H9 (cell line): ENCODE measurements at regions not wholly inside any gene's neighbourhood (a gene's known extent, or its start where the extent isn't known, plus 50 kb on each side); places are given as distances from the start of the nearest gene placed in this dataset.

Experiments used
- DNase-seq: peaks from one replicate; pipeline ENCODE4 v3.0.0-alpha.2; 2017
- H2AFZ ChIP-seq: one replicate; pipeline ENCODE4 v1.6.1; 2013; ENCODE audit warnings: mild to moderate bottlenecking, low read length, control low read depth, moderate library complexity
- H2AK5ac ChIP-seq: 2 replicates; pipeline ENCODE4 v1.6.1; 2013; ENCODE audit warnings: low read length, control low read depth, mixed read lengths; ENCODE audit not compliant: insufficient read length
- H2BK120ac ChIP-seq: one replicate; pipeline ENCODE4 v1.6.1; 2013; ENCODE audit warnings: low read depth, mild to moderate bottlenecking, low read length, control low read depth, inconsistent platforms; ENCODE audit not compliant: poor library complexity, severe bottlenecking
- H2BK12ac ChIP-seq: 2 replicates; pipeline ENCODE4 v1.6.1; 2013; ENCODE audit warnings: low read length, control low read depth, mixed read lengths, low read depth; ENCODE audit not compliant: insufficient read length
- H2BK15ac ChIP-seq: 2 replicates; pipeline ENCODE4 v1.6.1; 2013; ENCODE audit warnings: low read depth, low read length, control low read depth
- H2BK20ac ChIP-seq: one replicate; pipeline ENCODE4 v1.6.1; 2013; ENCODE audit warnings: low read depth, mild to moderate bottlenecking, low read length, control low read depth, inconsistent platforms; ENCODE audit not compliant: poor library complexity, severe bottlenecking
- H2BK5ac ChIP-seq: 2 replicates; pipeline ENCODE4 v1.6.1; 2013; ENCODE audit warnings: low read length, control low read depth, mixed read lengths; ENCODE audit not compliant: insufficient read length
- H3K14ac ChIP-seq: 2 replicates; pipeline ENCODE4 v1.6.1; 2013; ENCODE audit warnings: low read length, control low read depth; ENCODE audit not compliant: insufficient read depth
- H3K18ac ChIP-seq: 2 replicates; pipeline ENCODE4 v1.6.1; 2013; ENCODE audit warnings: low read depth, mild to moderate bottlenecking, mixed read lengths, low read length, control low read depth; ENCODE audit not compliant: insufficient read length
- H3K23ac ChIP-seq: 2 replicates; pipeline ENCODE4 v1.6.1; 2013; ENCODE audit warnings: low read length, control low read depth, mixed read lengths, low read depth; ENCODE audit not compliant: insufficient read length
- H3K23me2 ChIP-seq: 2 replicates; pipeline ENCODE4 v1.6.1; 2013; ENCODE audit warnings: low read depth, mild to moderate bottlenecking, mixed read lengths, low read length, control low read depth; ENCODE audit not compliant: insufficient read length, poor library complexity, severe bottlenecking
- H3K27ac ChIP-seq: 2 replicates; pipeline ENCODE4 v1.5.1; 2013; ENCODE audit warnings: low read length, control low read depth, mixed read lengths, low read depth; ENCODE audit not compliant: insufficient read length
- H3K27me3 ChIP-seq: 2 replicates; pipeline ENCODE4 v1.6.1; 2013; ENCODE audit warnings: low read length, control low read depth, inconsistent platforms; ENCODE audit not compliant: insufficient read depth
- H3K4ac ChIP-seq: 2 replicates; pipeline ENCODE4 v1.6.1; 2013; ENCODE audit warnings: low read depth, mild to moderate bottlenecking, control low read depth, inconsistent platforms, low read length, moderate library complexity
- H3K4me1 ChIP-seq: 2 replicates; pipeline ENCODE4 v1.6.1; 2013; ENCODE audit warnings: low read length, control low read depth, inconsistent platforms; ENCODE audit not compliant: insufficient read depth
- H3K4me2 ChIP-seq: 2 replicates; pipeline ENCODE4 v1.6.1; 2013; ENCODE audit warnings: low read length, control low read depth, mixed read lengths; ENCODE audit not compliant: insufficient read length, insufficient read depth
- H3K56ac ChIP-seq: 2 replicates; pipeline ENCODE4 v1.6.1; 2013; ENCODE audit warnings: low read depth, mild to moderate bottlenecking, mixed read lengths, low read length, control low read depth; ENCODE audit not compliant: insufficient read length
- H3K79me1 ChIP-seq: 2 replicates; pipeline ENCODE4 v1.6.1; 2013; ENCODE audit warnings: low read depth, mild to moderate bottlenecking, moderate library complexity, low read length, control low read depth, inconsistent platforms; ENCODE audit not compliant: insufficient read depth, poor library complexity, severe bottlenecking
- H3K79me2 ChIP-seq: 2 replicates; pipeline ENCODE4 v1.6.1; 2013; ENCODE audit warnings: low read length, control low read depth, inconsistent platforms; ENCODE audit not compliant: insufficient read depth
- H3K9ac ChIP-seq: 2 replicates; pipeline ENCODE4 v1.6.1; 2013; ENCODE audit warnings: low read length, control low read depth, mixed read lengths; ENCODE audit not compliant: insufficient read length; ENCODE audit errors: extremely low read depth
- H3K9me3 ChIP-seq: one replicate; pipeline ENCODE4 v1.6.1; 2013; ENCODE audit warnings: low read depth, low read length, inconsistent platforms; ENCODE audit not compliant: control insufficient read depth
- H3T11ph ChIP-seq: one replicate; pipeline ENCODE4 v1.6.1; 2013; ENCODE audit warnings: mild to moderate bottlenecking, low read length, control low read depth, inconsistent platforms
- H4K20me1 ChIP-seq: one replicate; pipeline ENCODE4 v1.6.1; 2013; ENCODE audit not compliant: control insufficient read depth, insufficient read length, insufficient read depth
- H4K5ac ChIP-seq: 2 replicates; pipeline ENCODE4 v1.6.1; 2013; ENCODE audit warnings: low read depth, mild to moderate bottlenecking, mixed read lengths, low read length, control low read depth; ENCODE audit not compliant: insufficient read length
- H4K8ac ChIP-seq: replicated peaks from 2 replicates; pipeline ENCODE4 v1.6.1; 2013; ENCODE audit warnings: low read length, control low read depth, mixed read lengths, low read depth; ENCODE audit not compliant: insufficient read length
- H4K91ac ChIP-seq: 2 replicates; pipeline ENCODE4 v1.6.1; 2013; ENCODE audit warnings: low read depth, mild to moderate bottlenecking, moderate library complexity, mixed read lengths, low read length, control low read depth; ENCODE audit not compliant: insufficient read length
- H3K27ac Mint-ChIP-seq, 3 experiments: 2 replicates in 2 of 3; 3 replicates in 1 of 3; pipeline ENCODE4 v1.8.0; 2020 to 2021; ENCODE audit warnings: mixed read lengths in 3 of 3, mild to moderate bottlenecking in 1 of 3, moderate library complexity in 1 of 3
- H3K27me3 Mint-ChIP-seq: 2 replicates; pipeline ENCODE4 v1.8.0; 2021; ENCODE audit warnings: low read depth, mild to moderate bottlenecking, moderate library complexity, mixed read lengths
- H3K36me3 Mint-ChIP-seq, 3 experiments: 2 replicates in 2 of 3; 3 replicates in 1 of 3; pipeline ENCODE4 v1.8.0; 2020 to 2021; ENCODE audit warnings: low read depth in 3 of 3, mixed read lengths in 3 of 3; ENCODE audit not compliant: insufficient read depth in 1 of 3
- H3K4me1 Mint-ChIP-seq, 2 experiments: 2 replicates each; pipeline ENCODE4 v1.8.0; 2020; ENCODE audit warnings: mixed read lengths in 2 of 2
- H3K4me3 Mint-ChIP-seq, 2 experiments: 2 replicates in 1 of 2; 3 replicates in 1 of 2; pipeline ENCODE4 v1.8.0; 2020 to 2021; ENCODE audit warnings: mild to moderate bottlenecking in 2 of 2, mixed read lengths in 2 of 2, moderate library complexity in 1 of 2
- H3K9me3 Mint-ChIP-seq, 2 experiments: 2 replicates in 1 of 2; 3 replicates in 1 of 2; pipeline ENCODE4 v1.8.0; 2020; ENCODE audit warnings: mild to moderate bottlenecking in 2 of 2, mixed read lengths in 2 of 2, moderate library complexity in 1 of 2
- CTCF ChIP-seq: fragments of 200-600 bp; sonication (generic); conservative IDR thresholded peaks from 3 replicates; pipeline ENCODE4 v1.8.0; 2021; ENCODE audit warnings: antibody characterized with exemption, mild to moderate bottlenecking
- WGBS: extraction: QIAGEN DNeasy Blood & Tissue Kit; methylation state at CpG from one replicate; pipeline ENCODE4 v1.1.7; 2013; ENCODE audit warnings: missing lambda C conversion rate, low lambda C conversion rate, mixed read lengths; ENCODE audit not compliant: insufficient read length; ENCODE audit errors: extremely low coverage; 5-methylcytosine and 5-hydroxymethylcytosine counted together

GRCh38 chr15:39472621-39473297 is 108.1 kb upstream of the THBS1 start:
- Histone ChIP-seq H3K9me3 (no peaks in the 10 kb centered on the region), H3K27me3 (no peaks in the 10 kb centered on the region), H3K56ac (no peak overlapping the region), H3K4ac (no peak overlapping the region), H3K79me1 (no peaks in the 10 kb centered on the region), H2BK20ac (no peak overlapping the region), H2BK15ac (no peak overlapping the region), H4K91ac (no peak overlapping the region), H4K5ac (no peak overlapping the region), H2BK120ac (no peak overlapping the region), H3K9ac (no peak overlapping the region), H4K8ac (no peak overlapping the region), H3K4me1 (no peaks in the 10 kb centered on the region), H2AFZ (no peak overlapping the region), H3K4me2 (no peak overlapping the region), H2BK12ac (no peak overlapping the region), H3K23me2 (no peaks in the 10 kb centered on the region), H4K20me1 (no peaks in the 10 kb centered on the region), H3K14ac (no peak overlapping the region), H3K18ac (no peak overlapping the region), H3K79me2 (no peaks in the 10 kb centered on the region), H2BK5ac (no peak overlapping the region), H2AK5ac (no peak overlapping the region), H3K27ac (no peak overlapping the region), H3K23ac (no peak overlapping the region), H3T11ph (no peak overlapping the region)
- no CpG with 5 or more reads among the region's 12 CpGs for whole genome bisulfite sequencing
- peaks cover 0 to 3% of the 10 kb centered on the region in 2 experiments; a peak in 1 of 4 replicates for H3K4me1 Mint-ChIP-seq
- no peak overlapping the region for H3K27ac Mint-ChIP-seq
- no peaks in the 10 kb centered on the region for H3K27me3 Mint-ChIP-seq
- DNase-seq: no peak
- no peak for TF ChIP-seq CTCF
- no peak overlapping the region for H3K4me3 Mint-ChIP-seq
- peaks cover 3 to 4% of the 10 kb centered on the region in 2 experiments; a peak in 3 of 5 replicates for H3K9me3 Mint-ChIP-seq
- H3K36me3 Mint-ChIP-seq: peaks cover 0 to 9% (median 2%) of the 10 kb centered on the region in 3 experiments; a peak in 2 of 7 replicates
